ENCODE measurements at regions not wholly inside any gene's neighbourhood (a gene's known extent, or its start where the extent isn't known, plus 50 kb on each side); places are given as distances from the start of the nearest gene placed in this dataset.

DNA sequence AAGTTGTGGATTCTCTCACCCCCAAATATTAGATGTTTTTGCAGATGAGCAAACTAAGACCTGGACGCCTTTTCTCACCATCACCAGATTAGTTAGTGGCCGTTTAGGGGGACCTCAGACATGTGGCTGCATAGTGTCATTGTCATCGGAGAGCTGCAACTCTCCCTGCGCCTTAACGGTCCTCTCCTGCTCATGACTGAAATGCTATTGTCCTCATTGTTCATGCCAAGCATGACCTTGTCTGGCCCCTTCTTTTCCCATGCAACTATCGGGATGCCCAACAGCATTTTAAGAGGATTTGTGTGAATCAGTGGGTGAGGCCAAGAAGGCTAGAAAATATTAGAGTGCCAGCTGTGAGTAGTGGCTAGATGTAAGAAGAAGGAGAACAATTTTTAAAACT lies 174.2 kb downstream of the SOCS6 start:
- no peak for DNase-seq (ENCODE audit: low read depth, low spot score)

GRCh38 chr18:70462078-70462439 lies 173.2 kb downstream of the SOCS6 start:
- no peak for DNase-seq (ENCODE audit: low read depth, low spot score)

DNA sequence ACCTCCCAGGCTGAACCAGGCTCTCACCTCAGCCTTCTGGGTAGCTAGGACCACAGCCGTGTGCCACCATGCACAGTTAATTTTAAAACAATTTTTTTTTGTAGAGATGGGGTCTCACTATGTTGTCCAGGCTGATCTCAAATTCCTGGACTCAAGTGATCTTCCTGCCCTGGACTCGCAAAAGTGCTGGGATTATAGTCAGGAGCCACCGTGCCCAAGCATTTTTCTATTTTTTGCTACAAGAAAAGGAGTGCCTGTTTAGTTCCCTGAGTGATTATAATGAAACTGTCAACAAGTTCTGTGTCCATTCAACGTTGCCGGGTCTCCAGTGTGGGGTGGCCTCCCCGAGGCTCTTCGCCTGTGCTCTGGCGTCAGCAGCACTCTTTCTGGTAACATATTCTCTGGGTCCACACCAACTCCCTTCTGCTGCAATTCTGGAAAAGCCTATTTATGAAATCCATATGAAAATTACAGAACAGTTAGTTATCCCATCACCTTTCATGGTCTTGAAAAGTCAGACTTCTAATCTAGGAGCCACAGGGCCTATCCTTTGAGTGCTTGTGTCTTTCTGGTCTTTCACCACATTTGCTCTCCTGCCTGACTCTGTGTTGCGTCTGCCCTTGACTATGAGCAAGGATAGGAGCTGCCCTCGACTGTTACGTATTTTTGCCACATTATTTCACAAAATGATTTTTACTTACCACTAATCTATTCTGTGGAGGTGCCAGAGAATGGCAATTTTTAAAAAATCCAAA lies 172.7 kb downstream of the SOCS6 start:
- DNase-seq (ENCODE audit: low read depth, low spot score), result no peak

- DNase-seq (ENCODE audit: low read depth, low spot score), result no peak
These were observed 170.9 kb downstream of the SOCS6 start for GRCh38 chr18:70459731-70460130.

DNA sequence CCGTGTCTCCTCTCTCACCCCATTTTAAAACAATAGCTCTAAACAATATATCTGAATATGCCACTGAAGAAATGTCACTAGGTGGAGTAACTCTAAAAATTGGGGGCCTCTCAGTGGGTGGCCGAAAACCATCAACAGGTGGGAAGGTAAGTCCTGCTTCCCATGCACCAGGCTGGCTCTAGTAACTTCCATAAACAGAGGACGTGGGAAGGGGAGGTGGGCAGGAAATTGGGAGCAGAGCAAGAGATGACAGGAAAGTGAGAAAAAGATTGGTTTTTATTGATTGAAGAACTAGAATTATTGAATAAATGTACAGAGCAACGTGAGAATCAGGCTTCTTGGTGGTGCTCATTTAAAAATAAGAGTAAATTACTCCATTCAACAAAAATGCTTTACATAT lies 170.4 kb downstream of the SOCS6 start:
- no peak for DNase-seq (ENCODE audit: low read depth, low spot score)

DNA sequence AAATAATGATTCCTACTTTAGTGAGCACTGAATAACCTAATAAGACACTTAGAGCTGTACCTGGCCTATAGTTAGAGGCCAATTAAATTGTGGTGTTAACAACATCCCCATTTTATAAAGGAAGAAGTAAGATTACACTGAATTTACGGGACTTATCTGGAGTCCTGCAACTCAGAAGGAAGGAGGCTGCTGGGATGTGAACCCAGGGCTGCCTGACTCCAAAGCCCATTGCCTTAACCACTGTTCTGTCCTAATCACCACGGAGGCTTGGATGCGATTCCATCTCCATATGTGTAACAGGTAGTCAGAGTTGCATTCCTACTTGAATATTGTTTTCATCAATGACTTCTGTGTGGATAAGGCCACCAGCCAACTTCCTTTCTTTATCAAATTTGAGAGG lies 168.9 kb downstream of the SOCS6 start:
- DNase-seq (ENCODE audit: low read depth, low spot score), result no peak

GRCh38 chr18:70457223-70457622 lies 168.4 kb downstream of the SOCS6 start:
- no peak for DNase-seq (ENCODE audit: low read depth, low spot score)

GRCh38 chr18:70456376-70456775 lies 167.5 kb downstream of the SOCS6 start:
- no peak for DNase-seq (ENCODE audit: low read depth, low spot score)

DNA sequence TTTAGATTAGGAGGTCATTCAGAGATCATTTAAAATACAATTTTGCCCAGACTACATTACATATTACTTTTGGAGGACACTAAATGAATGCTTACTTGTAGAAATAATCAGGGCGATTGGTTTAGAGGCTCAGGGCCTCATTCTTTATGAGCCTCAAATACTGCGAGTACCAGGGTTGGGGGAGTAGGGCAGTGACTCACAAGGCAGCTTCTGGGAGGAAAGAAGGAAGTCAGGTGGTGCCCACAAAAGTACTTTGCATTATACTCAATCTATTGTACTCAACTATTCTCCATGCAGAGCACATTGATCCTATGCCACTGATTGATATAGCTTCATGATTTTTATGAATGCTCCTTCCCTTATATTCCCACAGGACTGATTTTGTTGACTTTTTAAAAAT lies 166.9 kb downstream of the SOCS6 start:
- DNase-seq (ENCODE audit: low read depth, low spot score), result no peak

- DNase-seq (ENCODE audit: low read depth, low spot score), result no peak
These were observed 166.0 kb downstream of the SOCS6 start for GRCh38 chr18:70454704-70455322.

GRCh38 chr18:70453058-70453775 lies 164.4 kb downstream of the SOCS6 start:
- no peak for DNase-seq (ENCODE audit: low read depth, low spot score)

DNA sequence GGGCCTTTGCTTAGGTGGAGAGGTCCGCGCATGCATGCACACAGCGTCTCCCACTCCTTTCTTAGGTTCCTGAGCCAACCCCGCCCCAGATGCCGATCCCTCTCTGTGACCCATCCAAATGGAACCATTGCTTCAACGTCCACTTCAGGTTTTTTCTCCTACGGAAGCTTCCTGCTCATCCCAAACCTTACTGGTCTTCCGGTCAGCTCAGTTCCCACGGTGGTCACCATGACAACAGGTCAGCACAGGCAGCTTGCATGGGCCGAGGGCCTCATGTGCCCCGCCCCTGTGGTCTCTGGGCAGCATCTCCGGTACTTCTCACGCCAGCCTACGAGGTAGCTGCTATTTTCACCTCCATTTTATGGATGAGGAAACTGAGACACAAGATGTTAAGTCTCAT lies 163.7 kb downstream of the SOCS6 start:
- DNase-seq (ENCODE audit: low read depth, low spot score), result no peak

- no peak for DNase-seq (ENCODE audit: low read depth, low spot score)
These were observed 161.8 kb downstream of the SOCS6 start for GRCh38 chr18:70450426-70451253.

GRCh38 chr18:70448588-70448987 lies 159.7 kb downstream of the SOCS6 start:
- no peak for DNase-seq (ENCODE audit: low read depth, low spot score)

DNA sequence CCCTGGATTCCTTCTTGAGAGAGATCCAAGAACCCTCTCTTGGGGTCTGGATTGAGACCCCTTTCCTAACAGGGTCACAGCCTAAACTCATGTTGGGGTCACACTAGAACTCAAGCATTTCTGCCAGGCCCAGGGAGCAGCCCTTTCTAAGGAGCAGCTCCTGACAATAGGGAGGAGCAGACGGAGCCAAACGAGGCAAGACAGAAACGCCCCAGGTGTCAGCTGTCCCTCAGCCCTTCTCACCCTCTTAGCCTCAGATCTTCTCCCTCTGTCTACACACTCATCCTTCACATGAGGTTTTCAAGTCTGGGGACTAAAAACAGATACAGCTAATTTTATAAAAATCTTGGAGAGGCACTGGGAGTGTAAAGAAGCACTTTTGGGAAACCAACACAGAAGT lies 157.2 kb downstream of the SOCS6 start:
- DNase-seq (ENCODE audit: low read depth, low spot score), result no peak

DNA sequence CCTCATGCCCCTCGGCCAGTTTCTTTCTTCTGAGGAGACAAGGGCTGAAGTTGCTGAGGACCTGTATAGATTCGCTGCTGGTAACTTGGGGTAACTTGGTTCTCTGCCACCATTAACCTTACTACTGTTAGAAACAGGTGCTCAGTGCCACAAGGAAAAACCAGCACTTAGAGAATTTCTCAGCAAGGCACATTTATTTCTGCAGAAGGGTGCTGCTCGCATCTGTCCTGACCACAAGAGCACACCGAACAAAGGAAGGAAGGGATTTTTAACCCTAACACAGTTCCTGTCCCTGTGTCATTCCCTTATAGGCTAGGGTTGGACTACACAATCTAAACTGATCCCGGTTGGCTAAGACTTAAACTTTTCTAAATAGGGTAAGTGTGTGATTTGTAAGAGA lies 154.1 kb downstream of the SOCS6 start:
- DNase-seq (ENCODE audit: low read depth, low spot score), result no peak

DNA sequence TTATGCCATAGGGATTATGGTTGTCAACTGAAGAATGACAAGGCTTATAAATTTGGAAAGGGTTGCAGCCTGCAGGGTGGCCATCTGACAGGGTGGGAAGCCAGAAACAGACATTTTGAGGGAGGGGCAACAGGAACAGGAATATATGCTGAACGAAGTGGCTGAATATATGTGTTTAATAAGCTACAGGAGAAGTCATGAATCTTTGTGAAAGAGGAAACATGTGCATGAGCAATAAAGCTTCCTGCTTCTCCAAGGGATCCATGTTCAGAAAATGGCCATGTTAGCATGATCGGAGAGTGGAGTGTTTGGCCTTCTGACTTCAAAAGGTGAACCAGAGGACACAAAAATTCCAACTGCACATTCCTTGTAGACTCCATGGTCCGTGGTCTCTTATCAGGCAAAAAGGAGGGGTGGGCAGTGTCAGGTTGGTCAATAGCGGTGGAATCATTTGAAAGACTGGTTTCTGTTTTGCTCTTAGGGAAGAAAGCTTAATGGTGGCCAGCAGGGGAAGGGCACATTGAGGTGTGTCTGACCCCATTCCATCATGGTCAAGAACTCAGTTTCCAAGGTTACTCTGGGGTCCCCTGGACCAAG lies 144.1 kb downstream of the SOCS6 start:
- DNase-seq (ENCODE audit: low read depth, low spot score), result no peak

GRCh38 chr18:70431203-70431624 lies 142.4 kb downstream of the SOCS6 start:
- no peak for DNase-seq (ENCODE audit: low read depth, low spot score)

DNA sequence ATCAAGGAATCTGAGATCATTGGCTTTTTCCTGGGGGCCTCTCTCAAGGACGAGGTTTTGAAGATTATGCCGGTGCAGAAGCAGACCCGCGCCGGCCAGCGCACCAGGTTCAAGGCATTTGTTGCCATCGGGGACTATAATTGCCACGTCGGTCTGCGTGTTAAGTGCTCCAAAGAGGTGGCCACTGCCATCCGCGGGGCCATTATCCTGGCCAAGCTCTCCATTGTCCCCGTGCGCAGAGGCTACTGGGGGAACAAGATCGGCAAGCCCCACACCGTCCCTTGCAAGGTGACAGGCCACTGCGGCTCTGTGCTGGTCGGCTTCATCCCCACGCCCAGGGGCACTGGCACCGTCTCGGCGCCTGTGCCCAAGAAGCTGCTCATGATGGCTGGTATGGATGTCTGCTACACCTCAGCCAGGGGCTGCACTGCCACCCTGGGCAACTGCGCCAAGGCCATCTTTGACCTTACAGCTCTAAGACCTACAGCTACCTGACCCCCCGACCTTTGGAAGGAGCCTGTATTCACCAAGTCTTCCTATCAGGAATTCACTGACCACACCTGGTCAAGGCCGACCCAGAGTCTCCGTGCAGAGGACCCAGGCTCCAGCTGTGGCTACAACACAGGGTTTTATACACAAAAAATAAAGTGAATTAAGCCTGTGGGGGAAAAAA lies 141.8 kb downstream of the SOCS6 start:
- DNase-seq (ENCODE audit: low read depth, low spot score), result no peak

GRCh38 chr18:70429847-70430500 lies 141.1 kb downstream of the SOCS6 start:
- no peak for DNase-seq (ENCODE audit: low read depth, low spot score)

DNA sequence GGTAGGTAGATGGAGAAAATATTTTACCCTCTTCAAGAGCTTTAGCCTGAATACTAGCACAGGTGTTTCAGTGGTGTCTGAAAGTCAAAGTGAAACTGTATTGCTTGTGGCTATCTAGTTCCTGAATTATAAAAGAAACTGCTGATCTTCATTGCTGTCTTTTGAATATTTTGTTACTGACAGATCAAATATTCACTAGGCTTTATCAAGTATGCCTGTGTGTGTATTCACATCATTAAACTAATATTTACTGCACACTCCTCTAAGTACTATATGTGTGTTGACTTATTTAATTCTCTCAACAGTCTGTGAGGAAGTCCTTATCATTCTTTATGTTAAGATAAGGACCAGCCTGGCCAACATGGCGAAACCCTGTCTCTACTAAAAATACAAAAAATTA lies 139.6 kb downstream of the SOCS6 start:
- DNase-seq (ENCODE audit: low read depth, low spot score), result no peak
